Breast epithelium (tissue), 4 donors: ENCODE measurements at regions not wholly inside any gene's neighbourhood (a gene's known extent, or its start where the extent isn't known, plus 50 kb on each side); places are given as distances from the start of the nearest gene placed in this dataset.

Experiments
- DNase-seq, 2 donors: peaks; one replicate each; pipeline ENCODE4 v3.0.0-alpha.2; 2019; ENCODE audit warnings: low spot score in 2 of 2
- H3K27ac ChIP-seq, 2 donors: fragments of 200-600 bp; sonication (generic) in 1 of 2; one replicate each; pipeline ENCODE4 v1.5.1; 2016 to 2019; ENCODE audit warnings: mild to moderate bottlenecking in 1 of 2
- H3K27me3 ChIP-seq, 2 donors: fragments of 200-600 bp; sonication (generic) in 1 of 2; one replicate each; pipeline versions ENCODE4 v1.5.1 to v1.6.0; 2017 to 2019; ENCODE audit warnings: control low read depth in 1 of 2, mild to moderate bottlenecking in 1 of 2
- H3K36me3 ChIP-seq: fragments of 200-600 bp; one replicate; pipeline ENCODE4 v1.5.1; 2019
- H3K4me1 ChIP-seq, 2 donors: fragments of 200-600 bp; sonication (generic); one replicate each; pipeline ENCODE4 v1.5.1; 2016 to 2019; ENCODE audit warnings: control low read depth in 1 of 2
- H3K4me3 ChIP-seq, 3 donors: fragments of 200-600 bp; sonication (generic); 1 replicate in 2 of 3; 2 replicates in 1 of 3; pipeline ENCODE4 v1.5.1; 2016 to 2019; ENCODE audit warnings: mild to moderate bottlenecking in 3 of 3, moderate library complexity in 2 of 3
- H3K9me3 ChIP-seq, 2 donors: fragments of 200-600 bp; sonication (generic) in 1 of 2; one replicate each; pipeline ENCODE4 v1.5.1; 2016 to 2019; ENCODE audit warnings: control low read depth in 1 of 2
- CTCF ChIP-seq, 3 donors: fragments of 450-650 bp; IDR thresholded peaks; one replicate each; pipeline ENCODE4 v1.5.1; 2016 to 2017; ENCODE audit warnings: antibody characterized with exemption in 3 of 3, mild to moderate bottlenecking in 3 of 3, moderate library complexity in 3 of 3
- POLR2A ChIP-seq: fragments of 450-650 bp; IDR thresholded peaks from one replicate; pipeline ENCODE4 v1.6.1; 2016; ENCODE audit warnings: antibody characterized with exemption, mild to moderate bottlenecking, moderate library complexity
- POLR2AphosphoS5 ChIP-seq, 3 donors: sonication (generic); formaldehyde crosslinking; IDR thresholded peaks; one replicate each; pipeline ENCODE4 v1.6.1; 2017; ENCODE audit warnings: antibody characterized with exemption in 3 of 3
- intact Hi-C: fragments of 100-400 bp; cut with DNase I; formaldehyde crosslinking; loops from one replicate; pipeline ENCODE4 v1.15.1; 2023; ENCODE audit warnings: low total_unique reads

- intact Hi-C loops: no loop called here
Observed at GRCh38 chr5:130652176-130652575, 512.9 kb downstream of the HINT1 start.

DNA sequence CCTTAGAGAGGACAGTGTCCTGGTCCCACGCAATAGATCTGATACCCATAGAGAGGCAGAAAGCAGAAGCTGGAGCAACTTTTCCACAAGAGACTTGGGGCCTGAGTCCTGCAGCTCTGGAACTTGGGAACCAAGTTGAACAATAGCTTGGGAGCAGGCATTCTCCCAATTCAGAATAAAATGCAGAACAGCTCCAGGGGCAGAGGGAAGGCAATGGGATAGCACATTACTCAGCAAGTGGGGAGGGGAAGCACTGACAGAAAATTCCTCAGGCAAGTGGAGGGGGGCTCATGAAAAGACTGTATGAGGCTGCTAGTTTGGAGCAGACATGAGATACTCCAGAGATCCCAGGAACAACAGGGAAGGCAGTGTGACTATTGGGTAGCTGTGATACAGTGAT, 513.6 kb downstream of the HINT1 start:
- H3K27ac ChIP-seq: no peak overlapping the region
- no peaks in the 10 kb centered on the region for H3K27me3 ChIP-seq
- TF ChIP-seq POLR2A: no peak
- TF ChIP-seq POLR2AphosphoS5 (IDR thresholded peaks at IDR 0.05): no peak
- TF ChIP-seq CTCF (IDR thresholded peaks at IDR 0.05): no peak
- no peaks in the 10 kb centered on the region for H3K4me1 ChIP-seq
- no peak for DNase-seq
- intact Hi-C loops: no loop called here
- H3K4me3 ChIP-seq: no peak overlapping the region
- no peaks in the 10 kb centered on the region for H3K9me3 ChIP-seq
- no peaks in the 10 kb centered on the region for H3K36me3 ChIP-seq

More at GRCh38 chr5:130652176-130652575, 512.9 kb downstream of the HINT1 start:
- no peak overlapping the region for H3K4me3 ChIP-seq
- no peak for TF ChIP-seq POLR2AphosphoS5 (IDR thresholded peaks at IDR 0.05)
- no peak for TF ChIP-seq CTCF (IDR thresholded peaks at IDR 0.05)
- no peak for TF ChIP-seq POLR2A
- no peaks in the 10 kb centered on the region for H3K9me3 ChIP-seq
- no peaks in the 10 kb centered on the region for H3K4me1 ChIP-seq
- no peak overlapping the region for H3K27ac ChIP-seq
- H3K27me3 ChIP-seq: no peaks in the 10 kb centered on the region
- H3K36me3 ChIP-seq: no peaks in the 10 kb centered on the region
- DNase-seq: no peak

GRCh38 chr5:130643321-130643720, 521.7 kb downstream of the HINT1 start:
- TF ChIP-seq CTCF (IDR thresholded peaks at IDR 0.05) (no peak), POLR2A (no peak), POLR2AphosphoS5 (IDR thresholded peaks at IDR 0.05) (no peak)
- intact Hi-C loops: no loop called here

GRCh38 chr5:130642461-130642860, 522.6 kb downstream of the HINT1 start:
- no peak for TF ChIP-seq CTCF (IDR thresholded peaks at IDR 0.05)
- no peak for TF ChIP-seq POLR2AphosphoS5 (IDR thresholded peaks at IDR 0.05)
- TF ChIP-seq POLR2A: no peak
- DNase-seq: no peak
- intact Hi-C loops: no loop called here
- Histone ChIP-seq H3K27ac (no peak overlapping the region), H3K36me3 (no peaks in the 10 kb centered on the region), H3K27me3 (no peaks in the 10 kb centered on the region), H3K9me3 (peaks cover 12 to 16% of the 10 kb centered on the region in 2 donors), H3K4me1 (no peaks in the 10 kb centered on the region), H3K4me3 (no peak overlapping the region)

More at GRCh38 chr5:130643321-130643720, 521.7 kb downstream of the HINT1 start:
- no peak for DNase-seq
- no peak overlapping the region for H3K27ac ChIP-seq
- H3K36me3 ChIP-seq: no peaks in the 10 kb centered on the region
- H3K9me3 ChIP-seq: peaks cover 12 to 16% of the 10 kb centered on the region in 2 donors
- no peaks in the 10 kb centered on the region for H3K27me3 ChIP-seq
- no peak overlapping the region for H3K4me3 ChIP-seq
- H3K4me1 ChIP-seq: no peaks in the 10 kb centered on the region

GRCh38 chr5:130627145-130627544, 537.9 kb downstream of the HINT1 start:
- H3K4me1 ChIP-seq: no peaks in the 10 kb centered on the region
- H3K27me3 ChIP-seq: no peaks in the 10 kb centered on the region
- no peak overlapping the region for H3K4me3 ChIP-seq
- TF ChIP-seq POLR2A: no peak
- TF ChIP-seq CTCF (IDR thresholded peaks at IDR 0.05): no peak
- no peak for TF ChIP-seq POLR2AphosphoS5 (IDR thresholded peaks at IDR 0.05)
- no peak for DNase-seq
- peaks cover 0 to 25% of the 10 kb centered on the region in 2 donors for H3K9me3 ChIP-seq
- H3K36me3 ChIP-seq: no peaks in the 10 kb centered on the region
- intact Hi-C loops: no loop called here
- H3K27ac ChIP-seq: no peak overlapping the region
